GM19452 (cell line): ENCODE measurements at regions not wholly inside any gene's neighbourhood (a gene's known extent, or its start where the extent isn't known, plus 50 kb on each side); places are given as distances from the start of the nearest gene placed in this dataset.

Experiments
- ATAC-seq: cut with Tn5 transposase; IDR thresholded peaks from one replicate; pipeline ENCODE4 v1.9.1; 2021; ENCODE audit not compliant: unreplicated experiment

DNA sequence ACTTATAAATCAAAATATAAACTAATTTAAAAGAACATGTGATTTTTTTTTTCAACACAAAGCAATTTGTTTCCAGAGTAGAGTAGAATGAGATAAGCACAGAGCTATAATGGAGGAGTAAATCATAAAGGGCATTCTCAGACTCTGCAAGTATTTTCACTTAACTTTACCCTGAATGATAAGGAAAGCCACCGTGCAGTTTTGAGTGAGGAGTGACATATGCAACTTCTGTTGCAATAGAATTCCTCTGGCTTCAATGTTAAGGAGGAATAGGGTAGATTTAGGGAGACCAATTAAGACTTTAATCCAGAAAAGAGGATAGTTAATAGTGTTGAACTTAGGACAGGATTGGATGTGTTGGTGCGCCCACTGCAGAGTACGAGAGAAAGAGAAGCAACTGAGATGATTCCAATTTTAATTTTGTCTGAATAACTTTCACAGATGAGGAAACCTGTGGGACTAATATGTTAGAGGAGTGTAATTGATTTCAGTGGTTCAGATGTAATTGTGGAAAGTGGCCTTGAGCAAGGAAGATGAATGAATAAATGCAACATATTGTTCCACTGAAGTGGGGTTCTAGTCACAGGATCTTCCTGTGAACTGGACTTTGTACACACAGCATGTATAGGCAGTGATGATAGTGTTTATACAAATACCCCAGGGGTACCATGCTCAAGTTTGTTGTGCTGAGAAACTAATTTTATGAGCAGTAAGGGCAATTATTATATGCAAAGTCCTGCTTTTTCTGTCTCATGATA is 255.5 kb upstream of the ANO3 start:
- no peak for ATAC-seq

GRCh38 chr11:26078231-26078821 is 253.6 kb upstream of the ANO3 start:
- no peak for ATAC-seq

- no peak for ATAC-seq
Observed at GRCh38 chr11:26084313-26084712, 247.6 kb upstream of the ANO3 start.

DNA sequence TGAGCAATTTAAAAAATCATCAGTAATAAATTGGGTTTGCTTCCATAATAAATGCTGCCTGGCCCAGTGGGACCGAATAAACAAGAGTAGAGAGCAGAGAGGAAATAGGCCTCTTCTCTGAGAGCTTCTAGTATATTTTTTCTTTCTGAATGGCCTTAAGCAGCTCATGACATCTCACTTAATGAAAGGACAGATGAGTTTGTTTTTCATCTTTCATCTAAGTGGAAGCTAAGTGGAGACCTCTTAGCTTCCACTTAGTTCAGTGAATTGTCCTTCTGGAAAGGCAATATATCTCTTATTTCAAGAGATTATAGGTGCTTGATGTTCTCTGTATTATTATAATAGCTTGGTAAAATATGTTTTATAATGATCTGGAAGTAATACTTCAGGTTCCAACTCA is 245.9 kb upstream of the ANO3 start:
- ATAC-seq: no peak

DNA sequence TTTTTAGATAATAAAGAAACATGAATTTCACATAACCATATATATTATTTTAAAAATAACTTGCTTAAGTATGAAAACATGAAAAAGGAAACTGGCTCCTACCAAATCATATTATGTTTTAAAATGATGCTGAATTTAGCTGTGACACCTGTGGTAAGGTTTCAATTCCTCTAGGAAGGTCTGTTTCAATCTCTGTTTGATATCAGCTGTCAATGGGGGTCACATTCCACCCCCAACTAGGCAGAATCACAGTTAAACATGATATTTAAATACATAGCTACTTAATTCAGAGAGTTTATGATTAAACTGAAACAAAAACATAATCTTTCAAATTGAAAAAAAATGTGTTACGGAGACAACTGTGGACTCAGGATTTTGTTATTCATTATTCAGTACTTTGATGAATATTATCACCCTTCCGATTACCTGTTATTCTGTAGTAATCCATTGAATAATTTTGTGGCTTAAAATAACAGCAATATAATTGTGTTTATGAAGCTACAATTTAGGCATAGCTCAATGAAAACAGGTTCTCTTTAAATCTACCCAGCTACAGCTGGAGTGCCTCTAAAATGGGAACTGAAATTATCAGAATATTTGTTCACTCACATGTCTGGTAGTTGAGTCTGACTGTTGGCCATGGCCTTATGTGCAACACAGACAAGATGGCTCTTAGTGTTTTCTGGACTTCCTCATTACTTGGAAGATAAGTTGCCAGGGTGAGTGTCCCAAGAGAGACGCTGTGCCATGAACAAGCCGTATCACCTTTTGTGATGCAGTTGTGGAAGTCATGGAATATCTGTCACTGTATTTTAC is 244.6 kb upstream of the ANO3 start:
- ATAC-seq: peak; percentile 97

- no peak for ATAC-seq
Observed at GRCh38 chr11:26088391-26088790, 243.5 kb upstream of the ANO3 start.

GRCh38 chr11:26090651-26091050 is 241.3 kb upstream of the ANO3 start:
- ATAC-seq: no peak

DNA sequence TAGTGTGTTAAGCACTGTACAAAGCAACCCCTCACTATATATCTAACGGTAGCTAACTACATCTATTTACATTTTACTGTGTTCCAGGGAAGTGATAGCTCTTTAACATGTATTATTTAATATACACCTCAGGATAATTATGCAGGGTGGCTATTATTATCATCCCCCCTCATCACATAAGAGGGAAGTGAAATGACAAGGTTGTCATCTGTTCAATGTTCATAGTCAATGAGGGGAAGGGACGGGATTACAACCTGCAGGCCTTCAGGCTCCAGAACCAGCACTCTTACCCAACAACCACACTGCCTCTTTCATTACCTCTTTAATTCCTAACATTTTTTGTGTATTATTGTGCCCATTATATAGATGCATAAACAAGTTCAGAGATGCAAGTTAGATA is 238.7 kb upstream of the ANO3 start:
- ATAC-seq: no peak

DNA sequence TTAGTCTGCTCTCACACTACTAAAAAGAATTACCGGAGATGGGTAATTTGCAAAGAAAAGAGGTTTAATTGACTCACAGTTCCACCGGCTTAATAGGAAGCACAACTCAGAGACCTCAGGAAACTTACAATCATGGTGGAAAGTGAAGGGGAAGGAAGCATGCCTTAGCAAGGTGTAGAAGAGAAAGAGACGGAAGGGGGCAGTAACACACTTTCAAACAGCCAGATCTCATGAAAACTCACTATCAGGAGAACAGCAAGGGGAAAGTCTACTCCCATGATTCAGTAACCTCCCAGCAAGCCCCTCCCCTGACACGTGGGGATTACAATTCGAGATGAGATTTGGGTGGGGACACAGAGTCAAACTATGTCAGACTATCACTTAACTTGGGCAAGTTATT is 236.6 kb upstream of the ANO3 start:
- no peak for ATAC-seq

GRCh38 chr11:26096451-26096850 is 235.5 kb upstream of the ANO3 start:
- no peak for ATAC-seq

DNA sequence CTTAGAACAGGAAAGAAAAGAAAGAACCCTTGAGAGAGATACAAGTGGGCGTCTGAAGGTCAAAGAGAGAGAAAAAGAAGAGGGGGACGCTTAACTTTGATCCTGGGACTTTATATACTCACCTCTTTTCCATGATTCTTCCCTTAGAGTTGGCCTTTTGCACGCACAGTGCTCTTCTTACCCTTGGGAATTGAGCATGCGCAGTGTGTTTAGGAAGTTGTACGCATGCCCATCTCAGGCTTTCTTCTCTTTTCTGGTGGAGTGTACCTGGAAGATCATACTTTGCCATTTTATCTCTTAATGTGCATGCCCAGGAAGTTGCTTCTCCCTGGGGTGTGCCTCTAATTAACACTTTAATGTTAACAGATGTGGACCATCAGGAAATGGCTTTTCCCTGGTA is 229.6 kb upstream of the ANO3 start:
- ATAC-seq: no peak

GRCh38 chr11:26105762-26106423 is 226.0 kb upstream of the ANO3 start:
- ATAC-seq: no peak

DNA sequence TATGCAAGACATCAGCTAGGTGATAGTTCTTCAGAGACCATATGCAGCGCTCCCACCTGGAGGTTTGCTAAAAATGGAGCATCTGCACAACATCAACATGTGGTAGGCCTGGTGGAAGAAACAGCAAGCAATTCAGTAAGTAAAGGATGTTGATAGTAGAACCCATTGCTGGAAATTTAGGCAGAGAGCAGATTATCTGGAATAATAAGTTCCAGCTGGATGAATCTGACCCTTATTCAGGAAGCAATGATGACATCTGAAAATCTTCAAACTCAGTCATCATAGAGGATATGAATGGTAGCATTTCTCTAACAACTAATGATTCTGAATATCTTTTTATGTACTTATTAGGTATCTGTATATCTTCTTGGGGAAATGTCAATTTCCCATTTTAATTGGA is 225.2 kb upstream of the ANO3 start:
- ATAC-seq: no peak

DNA sequence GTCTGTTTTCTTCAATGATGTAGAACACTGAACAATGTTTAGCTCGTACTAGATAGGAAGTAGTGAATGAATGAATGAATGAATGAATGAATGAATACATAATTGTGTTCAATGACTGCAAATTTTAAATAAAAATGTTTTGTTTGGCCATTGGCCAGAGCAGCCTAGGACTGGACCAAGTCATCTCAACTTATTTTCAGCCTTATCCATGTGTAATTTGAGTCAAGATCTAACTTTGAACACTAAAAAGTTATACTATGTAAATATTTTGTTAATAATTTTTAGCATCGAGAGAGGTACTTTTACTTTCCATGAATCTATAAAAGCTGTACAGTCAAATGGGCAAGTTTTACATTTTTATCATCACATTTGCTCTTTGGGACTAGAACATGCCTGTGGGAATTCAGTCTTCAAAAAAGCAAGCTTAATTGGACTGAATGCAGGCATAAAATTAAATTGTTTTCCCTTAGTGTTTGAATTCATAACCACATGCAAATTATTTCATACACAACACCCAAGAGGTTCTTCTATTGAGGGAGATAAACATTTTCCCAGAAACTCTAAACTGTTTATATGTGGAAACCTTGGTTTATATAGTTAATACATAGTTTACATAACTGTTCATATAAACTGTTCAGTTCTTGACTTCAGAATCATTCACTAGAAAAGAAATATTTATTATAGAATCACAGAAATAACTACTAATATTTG is 222.1 kb upstream of the ANO3 start:
- no peak for ATAC-seq

DNA sequence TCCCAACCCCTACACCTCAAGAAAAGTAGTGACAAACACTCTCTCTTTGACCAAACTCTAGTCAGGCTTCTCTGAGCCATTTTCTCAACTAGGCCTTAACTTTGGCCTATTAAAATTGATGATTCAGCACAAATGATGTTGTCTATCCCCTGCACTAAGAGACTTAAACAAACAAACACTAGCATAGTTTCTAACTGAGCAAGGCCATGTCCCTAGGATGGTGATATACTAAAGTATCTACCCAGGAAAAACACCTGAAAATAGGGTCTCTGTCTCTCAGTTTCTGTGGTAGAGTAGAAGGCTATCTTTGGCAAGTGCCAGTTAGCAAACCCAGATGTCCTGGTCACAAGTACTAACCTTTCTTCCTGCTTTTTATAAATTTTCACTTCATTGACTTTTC is 219.7 kb upstream of the ANO3 start:
- no peak for ATAC-seq

GRCh38 chr11:26121466-26121865 is 210.5 kb upstream of the ANO3 start:
- ATAC-seq: no peak

DNA sequence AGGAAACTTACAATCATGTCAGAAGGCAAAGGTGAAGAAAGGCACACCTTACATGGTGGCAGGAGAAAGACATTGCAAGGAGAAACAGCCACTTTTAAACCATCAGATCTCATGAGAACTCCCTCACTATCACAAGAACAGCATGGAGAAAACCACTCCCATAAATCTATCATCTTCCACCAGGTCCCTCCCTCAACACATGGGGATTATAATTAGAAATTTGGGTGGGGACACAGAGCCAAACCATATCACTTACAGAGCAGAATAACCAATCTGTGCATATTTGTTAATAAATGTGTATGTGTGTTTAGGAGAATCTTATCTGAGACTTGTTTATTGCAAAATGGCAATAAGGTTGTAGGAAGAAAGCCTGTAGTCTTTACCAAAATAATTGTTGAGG is 205.2 kb upstream of the ANO3 start:
- ATAC-seq: no peak

DNA sequence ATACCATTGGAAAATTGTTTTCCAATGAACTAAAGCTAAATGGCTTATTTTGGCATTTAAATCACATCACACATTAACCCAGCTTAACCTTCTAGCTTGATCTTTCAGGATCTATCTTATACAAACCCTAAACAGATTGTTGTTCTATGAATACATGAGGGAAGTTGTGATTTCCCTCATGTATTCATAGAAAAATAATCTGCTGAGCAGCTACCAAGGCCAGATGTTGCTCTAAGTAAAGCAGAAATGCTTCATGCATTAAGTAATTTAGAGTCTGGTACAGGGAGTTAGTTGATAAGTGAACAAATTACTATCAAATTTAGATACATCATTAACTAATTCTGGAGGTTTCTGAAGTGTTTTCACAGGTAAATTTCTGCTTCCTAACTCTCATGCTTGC is 204.6 kb upstream of the ANO3 start:
- ATAC-seq: no peak

- ATAC-seq: no peak
Observed at GRCh38 chr11:26131406-26131805, 200.5 kb upstream of the ANO3 start.

GRCh38 chr11:26134053-26134452 is 197.9 kb upstream of the ANO3 start:
- ATAC-seq: no peak
